HG02938 (cell line): ENCODE measurements at regions not wholly inside any gene's neighbourhood (a gene's known extent, or its start where the extent isn't known, plus 50 kb on each side); places are given as distances from the start of the nearest gene placed in this dataset.

Experiments
- ATAC-seq: cut with Tn5 transposase; IDR thresholded peaks from one replicate; pipeline ENCODE4 v1.9.1; 2021; ENCODE audit warnings: mild to moderate bottlenecking, moderate library complexity; ENCODE audit not compliant: unreplicated experiment

DNA sequence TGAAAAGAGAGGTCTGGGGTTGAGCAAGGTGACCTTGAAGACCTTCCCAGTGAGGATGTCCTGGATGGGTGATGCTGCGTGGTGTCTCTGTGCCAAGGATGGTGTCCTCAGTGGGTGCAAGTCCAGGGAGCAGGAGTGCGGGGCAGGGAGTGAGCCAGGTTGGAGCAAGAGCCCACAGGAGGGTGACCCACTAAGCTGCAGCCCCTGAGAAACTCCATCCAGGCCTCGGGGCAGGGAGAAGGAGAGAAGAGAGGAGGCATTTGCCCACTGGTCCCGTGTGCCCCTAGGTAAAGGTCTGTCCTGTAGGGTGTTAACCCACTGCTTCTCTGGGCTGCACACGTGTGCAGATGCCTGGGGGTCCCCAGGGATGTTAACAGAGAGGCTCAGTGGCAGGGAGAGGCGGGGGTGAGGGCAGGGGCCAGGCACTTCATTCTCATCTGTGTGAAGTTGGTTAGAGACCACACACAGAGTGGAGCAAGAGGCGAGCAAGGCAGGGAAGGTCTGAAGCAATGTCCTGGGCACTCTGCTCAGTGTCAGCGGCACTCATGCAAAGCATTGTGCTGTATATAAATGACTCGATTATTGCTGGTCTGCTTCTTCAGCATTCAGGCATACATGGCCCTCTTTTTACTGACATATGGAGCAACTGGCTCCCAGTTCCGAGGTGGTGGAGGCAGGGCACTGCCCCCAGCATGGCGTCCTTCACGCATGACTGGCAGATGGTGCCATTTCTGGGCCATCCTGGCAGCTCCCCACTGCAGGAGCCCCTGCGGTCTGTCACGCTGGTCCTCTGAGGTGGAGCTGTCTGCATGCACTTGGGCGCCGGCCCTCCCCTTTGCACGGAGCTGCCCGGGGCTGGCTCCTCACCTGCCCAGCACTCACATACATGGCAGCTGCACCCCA is 117.2 kb upstream of the HS6ST1 start:
- no peak for ATAC-seq

DNA sequence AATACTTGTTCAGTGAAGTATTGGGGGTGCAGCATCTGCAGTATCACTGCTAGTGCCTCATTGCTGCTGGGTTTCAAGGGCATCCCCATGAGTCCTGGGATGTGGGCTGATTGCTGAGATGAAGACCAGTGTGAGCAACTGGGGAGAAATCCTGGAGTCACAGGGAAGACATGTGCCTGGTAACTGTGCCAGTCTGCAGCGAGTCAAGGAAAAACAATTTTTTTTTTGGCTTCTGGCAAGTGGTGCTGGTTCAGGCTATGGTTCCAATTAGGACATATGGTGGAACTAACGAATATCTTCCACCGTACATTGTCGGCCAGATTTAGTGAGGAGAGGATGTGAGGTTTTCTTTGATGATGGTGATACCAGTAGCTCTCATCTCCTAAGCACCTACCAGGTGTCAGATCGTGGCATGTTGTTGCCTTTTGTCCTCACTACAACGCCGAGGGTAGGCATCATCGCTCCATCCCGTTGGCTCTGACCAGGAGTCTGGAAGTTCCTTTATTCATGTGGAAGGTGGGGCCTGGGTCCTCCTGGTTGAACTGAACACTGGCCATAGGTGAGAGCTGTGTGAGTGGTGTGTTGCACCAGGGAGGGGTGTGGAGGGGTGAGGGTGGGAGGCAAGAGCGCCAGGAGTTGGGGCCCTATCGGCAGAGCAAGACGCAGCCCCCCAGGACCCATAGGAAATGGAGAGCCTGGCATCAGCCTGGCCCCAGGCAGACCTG is 118.0 kb upstream of the HS6ST1 start:
- ATAC-seq = no peak

DNA sequence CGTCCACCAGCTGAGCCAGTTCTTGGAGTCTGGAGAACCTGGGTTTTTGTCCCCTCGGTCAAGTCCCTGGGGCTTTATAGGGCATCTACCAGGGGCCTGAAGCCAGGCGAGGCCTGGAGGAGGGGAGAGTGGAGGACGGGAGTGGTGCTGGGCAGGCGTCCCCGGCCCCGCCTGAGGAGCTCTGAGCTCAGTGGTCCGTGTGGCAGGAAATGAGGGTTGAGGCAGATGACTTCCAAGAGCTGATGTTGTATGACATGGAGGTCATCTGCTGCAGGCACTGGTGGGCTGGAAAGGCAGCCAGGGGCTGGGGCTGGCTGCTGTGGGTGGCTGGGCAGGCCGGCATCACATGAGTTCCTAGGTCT is 118.5 kb upstream of the HS6ST1 start:
- no peak for ATAC-seq

DNA sequence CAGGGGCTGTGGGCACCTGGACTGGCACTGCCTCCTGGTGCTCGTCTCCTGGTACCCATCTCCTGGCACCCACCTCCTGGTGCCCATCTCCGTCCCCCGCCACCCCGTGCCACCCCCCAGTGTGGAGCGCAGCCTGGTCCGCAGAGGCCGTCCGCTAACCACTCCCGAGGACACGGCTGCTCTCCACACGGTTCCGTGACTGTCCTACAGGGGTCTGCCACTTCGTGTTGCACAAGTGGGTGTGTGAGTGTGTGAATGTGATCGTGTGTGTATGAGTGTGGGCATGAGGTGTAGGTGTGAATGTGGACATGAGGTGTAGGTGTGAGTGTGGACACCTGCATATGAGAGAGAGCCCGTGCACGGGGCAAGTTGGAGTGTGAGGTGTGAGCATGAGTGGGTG is 119.4 kb upstream of the HS6ST1 start:
- ATAC-seq = no peak

DNA sequence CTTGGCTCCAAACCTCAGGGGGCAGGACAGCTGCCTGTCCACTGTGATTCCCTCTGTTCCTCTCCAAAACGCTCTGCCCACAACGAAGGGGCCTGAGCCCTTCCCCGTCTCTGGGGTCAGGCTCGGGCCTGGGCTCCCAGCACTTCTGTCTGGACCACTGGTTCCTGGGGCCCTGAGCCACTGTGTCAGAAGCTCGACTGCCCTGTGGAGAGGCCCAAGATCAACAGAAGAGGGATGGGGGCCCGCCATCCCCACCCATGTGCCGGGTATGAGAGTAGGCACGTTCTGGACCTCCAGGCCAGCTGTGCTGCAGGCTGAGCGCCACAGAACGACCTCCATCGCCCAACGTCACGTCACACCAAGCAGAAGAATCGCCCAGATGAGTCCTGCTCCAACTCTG is 119.9 kb upstream of the HS6ST1 start:
- no peak for ATAC-seq

DNA sequence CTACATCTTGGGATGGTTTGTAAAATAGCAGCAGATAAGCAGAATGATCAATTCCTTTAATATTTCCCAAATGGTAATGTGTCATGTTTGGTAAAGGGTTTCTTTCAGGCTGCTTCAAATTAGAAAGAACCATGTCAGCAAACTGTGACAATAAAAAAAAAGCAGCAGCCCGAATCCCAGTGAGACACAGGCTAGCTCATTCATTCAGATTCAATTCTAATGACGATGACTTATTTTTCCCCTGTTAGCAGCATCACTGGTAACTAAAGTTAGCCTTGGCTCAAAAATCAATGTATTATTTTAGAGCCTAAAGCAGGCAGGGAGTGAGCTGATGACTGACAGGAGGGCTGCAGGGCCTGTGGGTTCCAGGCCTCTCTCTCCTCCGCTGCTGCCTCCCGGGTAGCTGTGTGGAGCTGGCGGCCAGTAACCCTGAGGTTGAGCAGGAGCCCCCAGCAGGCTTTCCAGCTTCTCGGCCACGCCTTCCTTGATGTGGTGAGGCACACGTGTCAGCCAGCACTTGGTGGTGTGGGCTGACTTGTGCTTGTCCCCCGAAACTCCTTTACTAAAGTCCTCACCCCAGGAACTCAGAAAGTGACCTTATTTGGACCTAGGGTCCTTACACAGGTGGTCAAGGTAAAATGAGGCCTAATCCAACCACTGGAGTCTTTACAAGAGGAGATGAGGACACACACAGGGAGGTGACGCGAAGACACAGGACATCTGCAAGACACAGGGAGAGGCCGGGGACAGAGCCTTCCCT is 120.5 kb upstream of the HS6ST1 start:
- ATAC-seq = no peak

DNA sequence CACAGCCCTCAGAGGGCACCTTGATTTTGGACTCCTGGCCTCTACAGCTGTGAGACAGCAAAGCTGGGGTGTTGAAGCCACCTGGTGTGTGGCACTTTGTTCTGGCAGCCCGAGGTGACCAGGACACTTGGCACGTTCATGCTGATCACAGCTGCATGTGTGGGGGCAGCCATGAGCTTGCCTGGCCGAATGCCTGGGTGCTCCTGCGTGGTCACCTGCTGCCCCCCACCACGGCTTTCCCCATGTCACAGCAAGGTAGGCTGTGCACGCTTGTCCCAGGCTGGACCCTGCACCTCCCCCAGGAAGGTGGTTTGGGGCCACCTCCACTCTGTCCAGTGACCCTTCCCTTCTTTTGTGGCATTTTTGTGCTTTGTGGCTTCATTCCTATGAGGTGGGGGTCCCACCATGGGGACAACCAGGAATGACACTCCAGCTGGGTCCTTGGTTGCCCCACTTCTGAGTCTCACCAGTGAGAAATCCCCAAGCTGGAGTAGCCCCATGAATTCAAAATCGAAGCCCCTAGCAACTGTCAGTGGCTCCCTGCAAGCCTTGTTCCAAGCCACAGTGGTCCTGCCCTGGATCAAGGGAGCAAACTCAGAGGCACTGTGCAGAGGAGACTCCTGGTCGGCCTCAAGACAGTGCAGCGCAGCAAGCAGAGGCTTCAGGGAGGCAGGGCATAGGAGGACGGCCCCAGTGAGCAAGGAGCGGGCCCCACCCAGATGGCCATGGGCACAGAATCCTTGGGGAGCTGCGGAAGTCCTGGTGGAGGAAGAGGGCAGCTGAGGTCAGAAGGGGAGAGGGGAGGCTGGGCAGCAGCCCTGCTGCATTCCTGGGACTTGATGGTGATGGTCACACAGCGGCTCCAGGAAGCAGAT is 121.4 kb upstream of the HS6ST1 start:
- ATAC-seq = no peak

DNA sequence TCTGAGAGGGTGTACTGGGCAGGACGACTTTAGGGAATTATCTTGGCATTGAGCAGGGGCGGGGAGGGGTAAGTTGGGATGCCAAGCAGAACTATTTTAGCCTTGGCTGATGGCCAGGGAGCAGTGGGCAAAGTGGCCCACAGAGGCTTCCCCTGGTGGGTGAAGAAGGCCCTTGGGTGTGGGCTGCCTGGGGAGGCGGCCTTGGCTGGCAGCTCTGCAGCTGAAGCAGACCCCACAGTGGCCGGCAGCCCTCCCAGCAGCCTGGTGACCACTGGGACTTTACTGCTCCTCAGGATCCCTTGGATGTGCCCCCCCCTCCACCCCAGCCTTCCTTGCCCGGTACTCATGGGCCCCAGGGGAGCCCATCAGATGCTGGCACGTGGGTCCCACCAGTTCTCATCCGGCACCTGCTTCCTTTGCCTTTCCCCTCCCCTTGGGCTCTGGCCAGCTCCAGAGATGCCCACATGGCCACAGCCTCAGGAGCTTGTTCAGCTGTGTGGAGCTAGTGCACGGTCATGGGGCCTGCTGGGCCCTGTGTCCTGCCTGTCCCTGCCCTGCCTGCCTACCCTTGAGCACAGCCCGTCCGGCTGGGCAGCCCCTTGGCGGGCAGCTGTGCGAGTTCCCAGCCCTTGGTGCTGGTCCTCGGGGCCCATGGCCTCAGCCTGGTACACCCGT is 122.1 kb upstream of the HS6ST1 start:
- no peak for ATAC-seq

DNA sequence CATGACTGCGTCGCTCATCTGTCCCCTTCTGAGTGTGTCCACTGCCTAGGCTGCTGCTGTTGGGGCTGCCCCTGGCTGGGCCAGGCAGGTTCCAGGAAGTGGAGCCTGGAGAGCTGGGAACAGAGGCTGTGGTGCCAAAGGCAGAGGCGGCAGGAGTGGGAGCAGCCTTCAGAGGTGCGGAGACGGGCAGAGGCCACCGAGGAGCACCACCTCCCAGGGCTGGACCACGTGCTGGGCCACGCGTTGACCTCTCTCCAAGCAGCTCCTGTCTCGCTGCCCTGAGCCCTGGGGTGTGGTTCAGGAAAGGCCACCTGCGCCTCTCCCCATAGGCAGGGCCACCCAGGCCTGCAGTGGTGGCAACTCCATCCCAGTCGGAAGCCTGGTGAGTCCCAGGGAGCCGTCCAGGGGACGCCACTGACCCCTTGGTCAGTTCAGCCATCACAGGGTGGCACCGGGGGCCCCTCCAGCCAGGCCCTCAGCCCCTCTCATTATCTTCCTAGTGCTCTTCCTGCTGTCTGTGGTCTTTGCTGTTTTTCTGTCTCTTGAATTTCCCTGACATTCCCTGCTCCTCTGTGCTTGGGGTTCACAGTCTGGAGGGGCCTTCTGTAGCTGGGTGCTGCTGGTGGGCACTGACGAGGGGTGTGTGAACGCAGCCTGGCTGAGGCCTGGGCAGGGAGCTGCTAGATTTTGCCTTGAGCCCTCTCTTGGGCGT is 122.8 kb upstream of the HS6ST1 start:
- no peak for ATAC-seq

DNA sequence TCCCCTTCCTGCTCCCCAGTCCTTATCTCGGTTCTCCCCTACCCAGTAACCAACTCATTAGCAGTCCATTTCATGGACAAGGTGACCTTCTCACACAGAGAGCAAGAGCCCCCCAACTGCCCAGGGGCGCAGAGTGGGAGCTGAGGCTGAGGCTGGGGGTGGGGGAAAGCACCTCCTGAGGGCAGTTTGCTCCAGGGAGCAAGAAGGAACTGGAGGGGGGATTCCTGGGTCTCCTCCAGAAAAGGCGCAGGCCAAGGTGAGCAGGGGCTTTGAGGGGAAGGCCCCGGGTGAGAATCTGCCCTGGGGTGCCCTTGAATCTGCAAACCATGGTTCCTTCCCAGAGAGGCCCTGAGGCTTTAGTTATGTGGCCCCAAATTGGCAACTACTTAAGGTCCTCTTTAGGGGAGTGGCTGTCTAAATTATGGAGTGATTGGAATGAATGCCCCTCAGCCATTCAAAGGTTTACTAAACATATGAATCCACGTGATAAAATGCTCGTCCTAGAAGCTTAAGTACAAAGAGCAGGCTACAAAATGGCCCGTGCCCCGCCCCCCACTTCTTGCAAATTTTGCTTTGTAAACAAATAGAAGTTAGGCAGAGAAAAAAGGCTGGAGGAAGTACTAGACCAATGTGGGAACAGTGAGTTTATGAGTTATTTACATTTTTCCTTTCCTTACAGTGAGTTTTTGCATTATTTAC is 123.5 kb upstream of the HS6ST1 start:
- ATAC-seq = no peak

DNA sequence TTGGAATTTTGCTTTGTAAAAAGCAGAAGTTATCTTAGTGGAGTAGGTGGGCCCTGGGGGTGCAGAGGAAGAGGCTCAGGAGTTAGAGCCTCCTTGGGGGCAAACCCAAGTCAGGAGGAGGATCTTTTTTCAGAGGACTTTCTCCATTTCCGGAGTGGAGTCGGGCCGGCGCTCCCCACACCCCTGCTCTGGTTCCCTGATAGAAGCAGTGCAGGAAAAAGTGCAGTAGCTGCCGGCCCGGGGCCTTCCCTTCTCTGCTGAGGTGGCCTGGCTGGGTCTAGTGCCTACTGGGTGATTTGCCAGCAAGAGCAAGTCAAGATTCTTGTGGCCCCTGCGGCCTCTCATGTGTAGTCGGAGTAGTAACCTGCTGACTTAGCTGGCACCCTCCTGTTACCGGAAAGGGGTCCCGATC is 124.2 kb upstream of the HS6ST1 start:
- no peak for ATAC-seq

DNA sequence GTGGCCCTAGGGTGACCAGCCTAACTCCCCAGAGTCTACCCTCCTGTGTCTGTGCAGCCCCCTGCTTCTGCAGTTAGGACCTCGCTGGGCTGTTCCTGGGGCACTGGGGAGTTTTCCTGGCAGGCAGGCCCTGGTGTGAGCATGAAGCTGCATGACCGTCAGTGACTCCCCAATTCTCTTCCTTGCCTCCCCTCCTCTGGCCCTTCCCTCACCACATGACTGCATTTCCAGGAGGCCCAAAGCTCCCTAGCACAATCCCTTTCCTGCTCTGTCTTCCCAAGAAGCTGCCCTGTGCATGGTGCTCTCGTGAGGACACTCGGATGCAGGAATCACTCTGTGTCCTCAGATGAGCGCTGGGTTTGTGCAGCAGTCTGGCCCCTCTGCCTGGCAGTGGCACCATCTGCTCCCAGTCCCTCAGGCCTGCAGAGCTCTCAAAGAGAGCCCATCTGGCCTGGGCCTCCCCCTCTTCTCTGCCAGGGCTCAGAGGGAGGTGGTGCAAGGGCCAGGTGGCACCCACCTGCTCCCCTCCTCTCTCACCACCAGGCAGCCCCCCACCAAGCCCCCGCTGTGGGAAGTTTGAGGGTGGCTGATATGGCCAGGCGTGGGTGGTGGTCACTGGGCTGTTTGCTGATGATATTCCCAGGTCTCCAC is 125.6 kb upstream of the HS6ST1 start:
- ATAC-seq = no peak

DNA sequence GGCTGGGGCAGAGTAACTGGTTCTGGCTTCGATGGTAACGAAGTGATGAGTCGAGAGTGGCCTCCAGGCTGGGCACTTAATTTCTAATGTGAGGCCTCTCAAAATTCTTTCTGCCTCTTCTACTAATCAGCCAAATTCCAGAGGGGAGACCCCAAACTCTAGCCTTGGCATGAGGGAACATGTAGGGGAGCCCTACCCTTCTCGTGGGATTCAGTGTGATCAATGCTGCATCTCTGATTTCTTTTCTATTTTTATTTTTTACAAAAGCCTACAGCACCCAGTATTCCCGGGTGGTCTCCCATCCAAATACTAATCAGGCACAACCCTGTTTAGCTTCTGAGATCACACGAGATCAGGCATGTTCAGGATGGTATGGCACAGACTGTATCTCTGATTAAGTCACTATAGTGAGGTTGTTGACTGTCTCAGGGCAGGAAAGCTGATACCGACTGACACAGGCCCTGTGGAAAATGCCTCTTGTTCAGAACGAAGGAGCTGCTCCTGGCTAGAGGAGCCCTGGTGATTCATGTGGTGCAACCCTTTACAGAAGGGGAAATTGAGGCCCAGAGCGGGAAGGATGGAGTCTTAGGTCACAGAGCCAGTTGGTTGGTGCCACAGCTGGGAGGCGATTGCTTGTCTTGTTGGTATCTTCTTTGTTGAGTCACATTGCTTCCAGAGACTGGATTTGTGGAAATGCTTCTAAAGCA is 126.3 kb upstream of the HS6ST1 start:
- no peak for ATAC-seq

DNA sequence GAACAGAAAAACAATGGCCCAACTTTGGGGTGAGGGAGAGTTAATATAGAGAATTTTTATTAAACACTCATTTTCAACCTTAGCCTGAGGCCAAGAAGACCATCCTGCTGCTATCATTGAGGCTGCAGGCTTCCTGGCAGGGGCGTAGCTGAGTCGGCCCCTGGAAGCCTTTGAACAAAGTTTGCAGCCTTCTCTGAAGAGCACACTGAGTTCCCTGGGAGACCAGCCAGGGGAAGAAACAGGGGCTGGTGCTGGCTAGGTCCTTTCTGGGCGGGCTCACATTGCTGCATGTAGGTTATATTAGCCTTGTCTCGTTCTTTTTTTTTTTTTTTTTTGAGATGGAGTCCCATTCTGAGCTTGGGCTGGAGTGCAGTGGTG is 126.8 kb upstream of the HS6ST1 start:
- ATAC-seq = no peak

DNA sequence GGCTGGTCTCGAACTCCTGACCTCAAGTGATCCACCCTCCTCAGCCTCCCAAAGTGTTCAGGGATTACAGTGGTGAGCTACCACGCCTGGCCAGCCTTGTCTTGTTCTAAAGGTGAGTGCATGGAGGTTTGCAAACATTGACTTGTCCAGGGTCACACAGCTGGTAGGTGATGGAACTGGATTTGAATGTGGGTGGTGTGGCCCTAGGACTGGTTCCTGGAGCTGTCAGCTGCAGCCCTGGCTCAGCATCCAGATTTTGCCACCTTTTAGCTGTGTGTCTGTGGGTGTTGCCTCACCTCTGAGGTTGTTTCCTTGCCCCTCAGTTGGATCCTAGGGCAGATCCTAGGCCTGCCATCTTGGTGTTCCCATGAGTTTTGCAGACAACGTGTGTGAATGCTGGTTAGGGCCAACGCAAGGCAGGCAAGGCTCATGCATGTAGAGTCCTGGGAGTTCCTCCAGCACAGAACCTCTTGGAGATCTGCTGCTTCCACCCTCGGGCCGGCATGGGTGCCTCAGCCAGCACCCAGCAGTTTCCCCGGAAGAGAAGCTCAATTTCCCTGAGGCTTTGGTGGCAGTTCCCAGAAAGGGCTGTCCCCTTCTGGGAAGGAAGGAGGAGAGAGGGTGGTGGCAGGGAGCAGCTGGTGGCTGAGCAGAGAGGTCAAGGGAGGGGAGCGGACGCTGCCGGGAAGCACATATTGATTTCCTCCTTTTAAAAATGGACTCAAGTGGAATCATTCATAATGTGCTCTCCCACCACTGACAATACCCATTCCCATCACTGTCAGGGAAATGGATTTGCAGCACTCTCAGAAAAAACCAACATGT is 127.6 kb upstream of the HS6ST1 start:
- no peak for ATAC-seq

DNA sequence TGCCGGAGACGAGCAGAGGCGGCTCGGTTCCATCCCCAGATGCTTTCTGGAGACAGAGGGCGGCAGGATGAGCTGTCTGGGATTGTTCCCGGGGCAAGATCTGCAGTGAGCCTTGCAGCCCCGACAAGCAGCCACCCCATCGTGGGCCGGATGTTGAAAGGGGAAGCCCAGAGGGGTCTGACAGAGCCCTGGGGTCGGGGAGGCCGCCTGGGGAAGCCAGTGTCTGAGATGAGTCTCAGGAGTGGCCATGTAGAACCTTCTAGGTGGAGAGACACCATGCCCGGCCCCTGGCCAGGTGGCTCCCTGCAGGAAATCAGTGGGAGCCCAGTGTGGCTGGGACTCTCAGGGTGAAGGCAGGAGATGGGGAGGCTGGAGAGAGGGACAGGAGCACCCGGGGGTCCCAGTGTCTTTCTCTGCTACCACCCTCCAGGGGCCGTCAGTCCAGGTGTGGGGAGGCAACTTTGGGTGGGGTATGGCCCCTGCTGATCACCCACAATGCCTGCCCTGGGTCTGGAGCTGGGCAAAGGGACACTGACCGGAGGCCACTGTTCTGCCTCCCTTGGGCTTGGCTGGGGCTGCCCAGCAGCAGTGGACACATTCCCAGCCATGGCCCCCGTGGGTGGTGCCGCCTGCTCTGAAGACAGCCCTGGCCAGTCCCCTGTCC is 128.3 kb upstream of the HS6ST1 start:
- no peak for ATAC-seq
